PC-9 (cell line): ENCODE measurements at regions not wholly inside any gene's neighbourhood (a gene's known extent, or its start where the extent isn't known, plus 50 kb on each side); places are given as distances from the start of the nearest gene placed in this dataset.

Experiments used
- BruUV-seq: library from RNA; stranded (reverse); fragments of 400-500 nt; replicated peaks from 2 replicates; lab custom pipeline; 2021; lab: Mats Ljungman, UMichigan
- CTCF ChIA-PET: fragments of 300-600 bp; sonication (Branson Sonifier 250); formaldehyde crosslinking; loops from one replicate; lab custom pipeline; 2022; ENCODE audit warnings: antibody characterized with exemption; lab: Charles Lee
- POLR2A ChIA-PET: fragments of 300-600 bp; sonication (Branson Sonifier 250); formaldehyde crosslinking; loops from one replicate; lab custom pipeline; 2022; ENCODE audit warnings: antibody characterized with exemption; ENCODE audit not compliant: unreplicated experiment; lab: Charles Lee
- DNase-seq, 2 experiments: peaks; one replicate each; pipeline versions ENCODE4 v3.0.0 to v3.0.0-alpha.2; 2015 to 2022; ENCODE audit warnings: mixed read lengths in 1 of 2
- H2AFZ ChIP-seq: fragments of 200-600 bp; sonication (generic); 2 replicates; pipeline ENCODE4 v1.8.1; 2017; ENCODE audit warnings: antibody characterized with exemption
- H3F3A ChIP-seq: fragments of 200-600 bp; sonication (generic); 2 replicates; pipeline ENCODE4 v1.8.1; 2017; ENCODE audit warnings: antibody characterized with exemption, mild to moderate bottlenecking, low read depth; ENCODE audit not compliant: insufficient read depth
- H3K27ac ChIP-seq: fragments of 200-600 bp; sonication (generic); 2 replicates; pipeline ENCODE4 v1.6.1; 2016; ENCODE audit warnings: mixed run types
- H3K27me3 ChIP-seq: fragments of 200-600 bp; sonication (generic); 2 replicates; pipeline ENCODE4 v1.6.1; 2016; ENCODE audit warnings: low read depth, mixed run types; ENCODE audit not compliant: insufficient read depth
- H3K36me3 ChIP-seq: fragments of 200-600 bp; sonication (generic); 2 replicates; pipeline ENCODE4 v1.6.1; 2016; ENCODE audit warnings: low read depth, mixed run types
- H3K4me1 ChIP-seq: fragments of 200-600 bp; sonication (generic); replicated peaks from 2 replicates; pipeline ENCODE4 v1.6.1; 2016; ENCODE audit warnings: mixed run types; ENCODE audit not compliant: insufficient read depth
- H3K4me2 ChIP-seq: fragments of 200-600 bp; sonication (generic); 2 replicates; pipeline ENCODE4 v1.6.1; 2017; ENCODE audit warnings: mixed run types
- H3K4me3 ChIP-seq: fragments of 200-600 bp; sonication (generic); 2 replicates; pipeline ENCODE4 v1.6.1; 2016; ENCODE audit warnings: mixed run types
- H3K79me2 ChIP-seq: fragments of 200-600 bp; sonication (generic); 2 replicates; pipeline ENCODE4 v1.6.1; 2017; ENCODE audit warnings: low read depth, mixed run types
- H3K9me2 ChIP-seq: fragments of 200-600 bp; sonication (generic); 2 replicates; pipeline ENCODE4 v1.8.1; 2017; ENCODE audit warnings: mild to moderate bottlenecking; ENCODE audit not compliant: insufficient read depth
- H3K9me3 ChIP-seq: fragments of 200-600 bp; sonication (generic); 2 replicates; pipeline ENCODE4 v1.8.1; 2016; ENCODE audit warnings: low read depth; ENCODE audit not compliant: insufficient read depth
- H4K20me1 ChIP-seq: fragments of 200-600 bp; sonication (generic); 2 replicates; pipeline ENCODE4 v1.8.1; 2017; ENCODE audit not compliant: insufficient read depth
- CTCF ChIP-seq: fragments of 200-600 bp; sonication (generic); conservative IDR thresholded peaks from 2 replicates; pipeline ENCODE4 v1.6.1; 2017; ENCODE audit warnings: mixed run types, antibody characterized with exemption, mild to moderate bottlenecking, moderate library complexity
- EZH2 ChIP-seq: fragments of 200-600 bp; sonication (generic); IDR thresholded peaks from 2 replicates; pipeline ENCODE4 v1.8.0; 2017; ENCODE audit warnings: antibody characterized with exemption, low read depth
- intact Hi-C: fragments of 100-400 bp; cut with micrococcal nuclease; formaldehyde crosslinking; loops from one replicate; pipeline ENCODE4 v1.10.0; 2022; ENCODE audit not compliant: unreplicated experiment

GRCh38 chr12:17084831-17085230, 478.9 kb upstream of the LMO3 start:
- Histone ChIP-seq H3K9me3 (no peaks in the 10 kb centered on the region), H3F3A (no peaks in the 10 kb centered on the region), H3K27me3 (no peaks in the 10 kb centered on the region), H3K4me1 (no peaks in the 10 kb centered on the region), H2AFZ (no peak overlapping the region), H3K27ac (no peak overlapping the region), H3K36me3 (no peaks in the 10 kb centered on the region), H3K79me2 (no peaks in the 10 kb centered on the region), H3K4me2 (no peak overlapping the region), H3K4me3 (no peak overlapping the region), H4K20me1 (no peaks in the 10 kb centered on the region), H3K9me2 (no peaks in the 10 kb centered on the region)
- BruUV-seq, result no TSS peak
- no peak for DNase-seq
- ChIA-PET CTCF (no interaction called here), POLR2A (no interaction called here)
- intact Hi-C loops, result no loop called here
- TF ChIP-seq CTCF (no peak), EZH2 (no peak)

GRCh38 chr12:17079251-17079909, 473.4 kb upstream of the LMO3 start:
- Histone ChIP-seq H3K9me2 (no peaks in the 10 kb centered on the region), H3K4me2 (no peak overlapping the region), H3K27me3 (no peaks in the 10 kb centered on the region), H3K27ac (no peak overlapping the region), H4K20me1 (no peaks in the 10 kb centered on the region), H3K4me3 (no peak overlapping the region), H3K36me3 (no peaks in the 10 kb centered on the region), H3K4me1 (no peaks in the 10 kb centered on the region), H3K79me2 (no peaks in the 10 kb centered on the region), H2AFZ (no peak overlapping the region), H3F3A (no peaks in the 10 kb centered on the region), H3K9me3 (no peaks in the 10 kb centered on the region)
- intact Hi-C loops, result no loop called here
- no peak for TF ChIP-seq CTCF
- no peak for TF ChIP-seq EZH2
- BruUV-seq, result no TSS peak
- ChIA-PET CTCF (interaction anchor here (0.6 kb wide), 1 partner anchor 452 kb away, joined by 7 read pairs; no protein-coding TSS in a partner anchor), POLR2A (no interaction called here)
- no peak for DNase-seq

GRCh38 chr12:17077594-17077993, 471.6 kb upstream of the LMO3 start:
- Histone ChIP-seq H3K79me2 (no peaks in the 10 kb centered on the region), H3K27me3 (no peaks in the 10 kb centered on the region), H2AFZ (no peak overlapping the region), H3K27ac (no peak overlapping the region), H3F3A (no peaks in the 10 kb centered on the region), H3K9me2 (no peaks in the 10 kb centered on the region), H3K4me1 (no peaks in the 10 kb centered on the region), H3K9me3 (no peaks in the 10 kb centered on the region), H4K20me1 (no peaks in the 10 kb centered on the region), H3K4me3 (no peak overlapping the region), H3K4me2 (no peak overlapping the region), H3K36me3 (no peaks in the 10 kb centered on the region)
- no TSS peak for BruUV-seq
- TF ChIP-seq EZH2, result no peak
- TF ChIP-seq CTCF, result no peak
- CTCF ChIA-PET, result no interaction called here
- no peak for DNase-seq
- intact Hi-C loops, result no loop called here
- POLR2A ChIA-PET, result no interaction called here
